ENCODE measurements at regions not wholly inside any gene's neighbourhood (a gene's known extent, or its start where the extent isn't known, plus 50 kb on each side); places are given as distances from the start of the nearest gene placed in this dataset.
A peak's percentile ranks its signal among the peaks of the same experiment; 100 is the strongest.

- no peak for TF ChIP-seq CTCF (conservative IDR thresholded peaks at IDR 0.05; ENCODE audit: low read depth, low read length)
- H3K4me3 ChIP-seq (ENCODE audit: low read depth, low read length) = no peak overlapping the region
- DNase-seq (ENCODE audit: low read depth) = no peak
Observed at GRCh38 chr6:55960344-55960743, 85.0 kb upstream of the BMP5 start.

- TF ChIP-seq CTCF (conservative IDR thresholded peaks at IDR 0.05; ENCODE audit: low read depth, low read length) = no peak
- no peak overlapping the region for H3K4me3 ChIP-seq (ENCODE audit: low read depth, low read length)
- DNase-seq (ENCODE audit: low read depth) = no peak
Observed at GRCh38 chr6:55958790-55959189, 83.4 kb upstream of the BMP5 start.

- DNase-seq (ENCODE audit: low read depth) = no peak
- H3K4me3 ChIP-seq (ENCODE audit: low read depth, low read length) = no peak overlapping the region
- no peak for TF ChIP-seq CTCF (conservative IDR thresholded peaks at IDR 0.05; ENCODE audit: low read depth, low read length)
Observed at GRCh38 chr6:55957961-55958422, 82.6 kb upstream of the BMP5 start.

- no peak for TF ChIP-seq CTCF (conservative IDR thresholded peaks at IDR 0.05; ENCODE audit: low read depth, low read length)
- no peak for DNase-seq (ENCODE audit: low read depth)
Observed at GRCh38 chr6:55955684-55956083, 80.3 kb upstream of the BMP5 start.

GRCh38 chr6:55954436-55954835, 79.0 kb upstream of the BMP5 start:
- no peak for TF ChIP-seq CTCF (conservative IDR thresholded peaks at IDR 0.05; ENCODE audit: low read depth, low read length)
- H3K4me3 ChIP-seq (ENCODE audit: low read depth, low read length) = no peak overlapping the region

More at GRCh38 chr6:55955684-55956083, 80.3 kb upstream of the BMP5 start:
- H3K4me3 ChIP-seq (ENCODE audit: low read depth, low read length) = no peak overlapping the region

GRCh38 chr6:55953335-55953734, 77.9 kb upstream of the BMP5 start:
- peak; percentile 82 for DNase-seq (ENCODE audit: low read depth)
- H3K4me3 ChIP-seq (ENCODE audit: low read depth, low read length) = peak overlapping the region; percentile 48
- peak; percentile 55 for TF ChIP-seq CTCF (conservative IDR thresholded peaks at IDR 0.05; ENCODE audit: low read depth, low read length)

More at GRCh38 chr6:55954436-55954835, 79.0 kb upstream of the BMP5 start:
- no peak for DNase-seq (ENCODE audit: low read depth)

GRCh38 chr6:55950071-55950814, 74.9 kb upstream of the BMP5 start:
- no peak for DNase-seq (ENCODE audit: low read depth)
- no peak for TF ChIP-seq CTCF (conservative IDR thresholded peaks at IDR 0.05; ENCODE audit: low read depth, low read length)
- no peak overlapping the region for H3K4me3 ChIP-seq (ENCODE audit: low read depth, low read length)
